ENCODE measurements at regions not wholly inside any gene's neighbourhood (a gene's known extent, or its start where the extent isn't known, plus 50 kb on each side); places are given as distances from the start of the nearest gene placed in this dataset.

GRCh38 chr6:167760979-167761793 lies 65.5 kb upstream of the AFDN start (continued):
- 0 out of 2 replicates have a peak, but pooled peaks have one; percentile 35 for TF ChIP-seq ZXDC (CRISPR knock-in tag; IDR thresholded peaks at IDR 0.05)
- peak; percentile 50 for TF ChIP-seq BHLHE40 (IDR thresholded peaks at IDR 0.05; ENCODE audit: low read length)
- TF ChIP-seq, protein P1, sequence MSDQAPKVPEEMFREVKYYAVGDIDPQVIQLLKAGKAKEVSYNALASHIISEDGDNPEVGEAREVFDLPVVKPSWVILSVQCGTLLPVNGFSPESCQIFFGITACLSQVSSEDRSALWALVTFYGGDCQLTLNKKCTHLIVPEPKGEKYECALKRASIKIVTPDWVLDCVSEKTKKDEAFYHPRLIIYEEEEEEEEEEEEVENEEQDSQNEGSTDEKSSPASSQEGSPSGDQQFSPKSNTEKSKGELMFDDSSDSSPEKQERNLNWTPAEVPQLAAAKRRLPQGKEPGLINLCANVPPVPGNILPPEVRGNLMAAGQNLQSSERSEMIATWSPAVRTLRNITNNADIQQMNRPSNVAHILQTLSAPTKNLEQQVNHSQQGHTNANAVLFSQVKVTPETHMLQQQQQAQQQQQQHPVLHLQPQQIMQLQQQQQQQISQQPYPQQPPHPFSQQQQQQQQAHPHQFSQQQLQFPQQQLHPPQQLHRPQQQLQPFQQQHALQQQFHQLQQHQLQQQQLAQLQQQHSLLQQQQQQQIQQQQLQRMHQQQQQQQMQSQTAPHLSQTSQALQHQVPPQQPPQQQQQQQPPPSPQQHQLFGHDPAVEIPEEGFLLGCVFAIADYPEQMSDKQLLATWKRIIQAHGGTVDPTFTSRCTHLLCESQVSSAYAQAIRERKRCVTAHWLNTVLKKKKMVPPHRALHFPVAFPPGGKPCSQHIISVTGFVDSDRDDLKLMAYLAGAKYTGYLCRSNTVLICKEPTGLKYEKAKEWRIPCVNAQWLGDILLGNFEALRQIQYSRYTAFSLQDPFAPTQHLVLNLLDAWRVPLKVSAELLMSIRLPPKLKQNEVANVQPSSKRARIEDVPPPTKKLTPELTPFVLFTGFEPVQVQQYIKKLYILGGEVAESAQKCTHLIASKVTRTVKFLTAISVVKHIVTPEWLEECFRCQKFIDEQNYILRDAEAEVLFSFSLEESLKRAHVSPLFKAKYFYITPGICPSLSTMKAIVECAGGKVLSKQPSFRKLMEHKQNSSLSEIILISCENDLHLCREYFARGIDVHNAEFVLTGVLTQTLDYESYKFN (CRISPR knock-in tag; conservative IDR thresholded peaks at IDR 0.05): peak; percentile 63
- no peak for TF ChIP-seq NR1H2 (CRISPR knock-in tag; IDR thresholded peaks at IDR 0.05; ENCODE audit: borderline replicate concordance, low read depth)
- TF ChIP-seq PCBP2 (optimal IDR thresholded peaks at IDR 0.05; ENCODE audit: low read depth, low read length, poor library complexity, severe bottlenecking): no peak
- no peak for TF ChIP-seq ZNF790 (CRISPR knock-in tag; IDR thresholded peaks at IDR 0.05; ENCODE audit: borderline replicate concordance)
- TF ChIP-seq MLXIP (CRISPR knock-in tag; IDR thresholded peaks at IDR 0.05; ENCODE audit: borderline replicate concordance): no peak
- peak; percentile 61; the same call in 1 of the 2 replicates for TF ChIP-seq TBX2 (CRISPR knock-in tag; IDR thresholded peaks at IDR 0.05; ENCODE audit: borderline replicate concordance)
- TF ChIP-seq HMG20B (CRISPR knock-in tag; conservative IDR thresholded peaks at IDR 0.05): 0 out of 2 replicates have a peak, but pooled peaks have one; percentile 21
- peak; percentile 46 for TF ChIP-seq KDM1A (CRISPR knock-in tag; IDR thresholded peaks at IDR 0.05)
- TF ChIP-seq CCAR2 (optimal IDR thresholded peaks at IDR 0.05; ENCODE audit: low read depth, low read length): no peak
- peak; percentile 62; the same call in 1 of the 2 replicates for TF ChIP-seq PITX1 (CRISPR knock-in tag; IDR thresholded peaks at IDR 0.05)
- TF ChIP-seq FLYWCH1 (CRISPR knock-in tag; IDR thresholded peaks at IDR 0.05): no peak
